ENCODE measurements at regions not wholly inside any gene's neighbourhood (a gene's known extent, or its start where the extent isn't known, plus 50 kb on each side); places are given as distances from the start of the nearest gene placed in this dataset.

DNA sequence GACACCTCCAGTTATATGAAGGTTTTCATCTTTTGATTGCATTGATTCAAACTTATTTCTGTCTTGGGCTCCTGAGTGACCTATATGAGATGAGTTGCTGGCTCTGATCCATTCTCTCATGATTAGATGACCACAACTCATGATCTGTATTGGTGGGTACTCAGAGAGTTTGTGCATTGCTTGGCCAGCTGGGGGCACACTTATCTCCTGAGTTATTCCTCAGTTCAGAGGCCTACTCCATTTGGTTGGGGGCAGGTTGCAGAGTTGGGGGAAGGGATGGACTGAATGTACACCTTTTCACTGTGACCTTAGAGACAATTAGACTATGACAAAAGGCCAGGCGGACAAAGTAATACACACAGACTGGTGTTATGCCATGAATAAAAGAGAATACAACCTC, 166.2 kb upstream of the SEMA6D start:
- Histone ChIP-seq H2AK5ac (ENCODE audit: low read length) (no peak overlapping the region), H3K36me3 (ENCODE audit: control insufficient read depth in 1 of 2, insufficient read depth in 2 of 2, low read length in 2 of 2) (no peaks in the 10 kb centered on the region), H3K4me1 (ENCODE audit: control insufficient read depth in 1 of 2, insufficient read depth in 2 of 2, low read length in 2 of 2) (no peaks in the 10 kb centered on the region), H3K9ac (ENCODE audit: low read length) (no peak overlapping the region), H3K18ac (ENCODE audit: low read length) (no peak overlapping the region), H3K23ac (ENCODE audit: low read length) (no peak overlapping the region), H3K4me3 (ENCODE audit: low read depth, low read length) (no peak overlapping the region), H2BK120ac (ENCODE audit: insufficient read depth, low read length, poor library complexity) (no peak overlapping the region), H3K79me2 (ENCODE audit: control insufficient read depth, insufficient read depth, low read length, poor library complexity) (no peaks in the 10 kb centered on the region), H3K27me3 (ENCODE audit: insufficient read depth, low read length) (no peaks in the 10 kb centered on the region), H3K9me3 (ENCODE audit: insufficient read depth, low read depth, low read length) (no peaks in the 10 kb centered on the region), H2AFZ (ENCODE audit: insufficient read depth, low read length, poor library complexity) (no peak overlapping the region), H3K4me2 (ENCODE audit: low read length) (no peak overlapping the region), H3K27ac (ENCODE audit: low read depth, low read length) (no peak overlapping the region), H3K4ac (ENCODE audit: low read depth, low read length) (no peak overlapping the region), H4K12ac (ENCODE audit: low read depth, low read length) (no peak overlapping the region), H3K14ac (ENCODE audit: low read length) (no peak overlapping the region), H2BK5ac (ENCODE audit: low read depth, low read length, poor library complexity) (no peak overlapping the region), H4K91ac (ENCODE audit: low read depth, low read length) (no peak overlapping the region), H3K79me1 (ENCODE audit: low read length) (no peaks in the 10 kb centered on the region), H4K8ac (ENCODE audit: low read depth, low read length) (no peak overlapping the region), H2BK12ac (ENCODE audit: low read length) (no peak overlapping the region)
- DNase-seq: no peak
- WGBS (ENCODE audit: extremely low coverage, insufficient coverage, insufficient read length): no CpG with 5 or more reads among the region's 1 CpG

DNA sequence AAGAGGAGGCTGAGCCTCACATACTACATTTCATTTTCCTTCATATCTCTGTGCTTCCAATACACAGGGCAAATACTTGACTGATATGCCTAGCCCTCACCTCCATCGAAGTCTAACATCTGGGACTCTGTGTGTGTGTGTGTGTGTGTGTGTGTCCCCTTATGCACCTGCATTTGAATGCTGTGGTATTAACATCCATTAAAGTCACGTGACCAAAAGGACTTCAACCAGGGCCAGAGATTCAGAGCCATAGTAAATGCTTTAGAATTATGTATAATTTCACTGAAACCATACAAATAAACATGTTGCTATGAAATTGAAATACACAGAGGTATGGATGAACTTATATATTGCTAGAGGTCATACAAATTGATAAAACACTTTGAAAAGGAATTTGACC, 165.8 kb upstream of the SEMA6D start:
- H3K27me3 ChIP-seq (ENCODE audit: insufficient read depth, low read length): no peaks in the 10 kb centered on the region
- H2BK12ac ChIP-seq (ENCODE audit: low read length): no peak overlapping the region
- no CpG with 5 or more reads among the region's 2 CpGs for WGBS (ENCODE audit: extremely low coverage, insufficient coverage, insufficient read length)
- no peak overlapping the region for H2BK5ac ChIP-seq (ENCODE audit: low read depth, low read length, poor library complexity)
- no peaks in the 10 kb centered on the region for H3K36me3 ChIP-seq (ENCODE audit: control insufficient read depth in 1 of 2, insufficient read depth in 2 of 2, low read length in 2 of 2)
- H3K14ac ChIP-seq (ENCODE audit: low read length): no peak overlapping the region
- no peak overlapping the region for H3K4me3 ChIP-seq (ENCODE audit: low read depth, low read length)
- DNase-seq: no peak
- H3K23ac ChIP-seq (ENCODE audit: low read length): no peak overlapping the region
- no peak overlapping the region for H3K4ac ChIP-seq (ENCODE audit: low read depth, low read length)
- H2AK5ac ChIP-seq (ENCODE audit: low read length): no peak overlapping the region
- no peaks in the 10 kb centered on the region for H3K4me1 ChIP-seq (ENCODE audit: control insufficient read depth in 1 of 2, insufficient read depth in 2 of 2, low read length in 2 of 2)
- no peak overlapping the region for H4K12ac ChIP-seq (ENCODE audit: low read depth, low read length)
- H3K9me3 ChIP-seq (ENCODE audit: insufficient read depth, low read depth, low read length): no peaks in the 10 kb centered on the region
- H3K27ac ChIP-seq (ENCODE audit: low read depth, low read length): no peak overlapping the region
- H2AFZ ChIP-seq (ENCODE audit: insufficient read depth, low read length, poor library complexity): no peak overlapping the region
- H3K4me2 ChIP-seq (ENCODE audit: low read length): no peak overlapping the region
- H3K9ac ChIP-seq (ENCODE audit: low read length): no peak overlapping the region
- no peaks in the 10 kb centered on the region for H3K79me2 ChIP-seq (ENCODE audit: control insufficient read depth, insufficient read depth, low read length, poor library complexity)
- H3K18ac ChIP-seq (ENCODE audit: low read length): no peak overlapping the region
- H4K8ac ChIP-seq (ENCODE audit: low read depth, low read length): no peak overlapping the region
- H3K79me1 ChIP-seq (ENCODE audit: low read length): no peaks in the 10 kb centered on the region
- H2BK120ac ChIP-seq (ENCODE audit: insufficient read depth, low read length, poor library complexity): no peak overlapping the region
- H4K91ac ChIP-seq (ENCODE audit: low read depth, low read length): no peak overlapping the region

DNA sequence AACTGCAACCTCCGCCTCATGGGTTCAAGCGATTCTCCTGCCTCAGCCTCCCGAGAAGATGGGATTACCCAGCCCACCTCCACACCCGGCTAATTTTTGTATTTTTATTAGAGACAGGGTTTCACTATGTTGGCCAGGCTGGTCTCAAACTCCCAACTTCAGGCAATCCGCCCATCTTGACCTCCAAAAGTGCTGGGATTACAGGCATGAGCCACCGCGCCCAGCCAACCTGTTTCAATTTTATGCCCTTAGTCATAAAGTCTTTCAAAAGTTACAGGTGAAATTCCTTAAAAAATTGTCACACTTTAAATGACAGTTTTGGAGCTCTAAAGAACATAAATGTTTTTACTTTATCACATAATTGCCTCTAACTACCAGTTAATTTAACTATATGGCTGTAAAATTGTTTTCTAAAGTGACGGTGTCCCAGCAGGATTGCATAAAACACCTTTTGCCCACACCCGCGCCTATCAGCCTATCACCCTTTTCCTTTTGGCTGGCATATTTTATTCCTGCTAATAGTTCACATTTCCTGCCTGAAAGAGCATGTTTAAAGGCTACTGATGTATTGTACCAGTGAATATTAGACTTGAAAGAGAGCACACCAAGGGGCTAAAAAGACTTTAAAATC, 164.2 kb upstream of the SEMA6D start:
- H4K91ac ChIP-seq (ENCODE audit: low read depth, low read length): no peak overlapping the region
- no peak overlapping the region for H3K27ac ChIP-seq (ENCODE audit: low read depth, low read length)
- H2BK12ac ChIP-seq (ENCODE audit: low read length): no peak overlapping the region
- no peaks in the 10 kb centered on the region for H3K36me3 ChIP-seq (ENCODE audit: control insufficient read depth in 1 of 2, insufficient read depth in 2 of 2, low read length in 2 of 2)
- H3K9me3 ChIP-seq (ENCODE audit: insufficient read depth, low read depth, low read length): no peaks in the 10 kb centered on the region
- no peak overlapping the region for H3K4me2 ChIP-seq (ENCODE audit: low read length)
- H3K79me1 ChIP-seq (ENCODE audit: low read length): no peaks in the 10 kb centered on the region
- no peak for DNase-seq
- H3K4me3 ChIP-seq (ENCODE audit: low read depth, low read length): no peak overlapping the region
- H4K12ac ChIP-seq (ENCODE audit: low read depth, low read length): no peak overlapping the region
- H4K8ac ChIP-seq (ENCODE audit: low read depth, low read length): no peak overlapping the region
- no peak overlapping the region for H2BK5ac ChIP-seq (ENCODE audit: low read depth, low read length, poor library complexity)
- no peak overlapping the region for H3K4ac ChIP-seq (ENCODE audit: low read depth, low read length)
- no peaks in the 10 kb centered on the region for H3K79me2 ChIP-seq (ENCODE audit: control insufficient read depth, insufficient read depth, low read length, poor library complexity)
- no peak overlapping the region for H3K18ac ChIP-seq (ENCODE audit: low read length)
- no peak overlapping the region for H2BK120ac ChIP-seq (ENCODE audit: insufficient read depth, low read length, poor library complexity)
- no peak overlapping the region for H3K9ac ChIP-seq (ENCODE audit: low read length)
- no peaks in the 10 kb centered on the region for H3K4me1 ChIP-seq (ENCODE audit: control insufficient read depth in 1 of 2, insufficient read depth in 2 of 2, low read length in 2 of 2)
- no peak overlapping the region for H3K23ac ChIP-seq (ENCODE audit: low read length)
- no peak overlapping the region for H2AK5ac ChIP-seq (ENCODE audit: low read length)
- H2AFZ ChIP-seq (ENCODE audit: insufficient read depth, low read length, poor library complexity): no peak overlapping the region
- no peak overlapping the region for H3K14ac ChIP-seq (ENCODE audit: low read length)
- no CpG with 5 or more reads among the region's 10 CpGs for WGBS (ENCODE audit: extremely low coverage, insufficient coverage, insufficient read length)
- H3K27me3 ChIP-seq (ENCODE audit: insufficient read depth, low read length): no peaks in the 10 kb centered on the region

DNA sequence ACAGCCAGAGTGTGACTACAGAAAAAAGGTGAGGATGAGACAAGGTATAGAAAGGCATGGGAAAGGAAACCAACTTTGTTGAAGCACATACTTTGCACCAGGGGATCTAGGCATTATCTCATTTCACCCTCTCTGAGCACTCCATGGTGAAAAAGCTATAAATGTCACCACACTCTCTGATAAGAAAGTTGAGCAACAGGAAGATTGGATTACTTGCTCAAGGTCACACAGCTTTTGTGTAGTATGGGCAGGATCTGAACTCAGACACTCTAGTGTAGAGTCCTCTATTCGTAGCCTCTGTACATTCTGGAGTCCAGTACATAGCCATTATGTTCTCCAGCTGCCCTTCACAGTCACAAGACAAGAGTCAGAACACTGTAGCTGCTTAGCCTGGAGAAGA, 163.4 kb upstream of the SEMA6D start:
- no peak for DNase-seq
- H3K9ac ChIP-seq (ENCODE audit: low read length): no peak overlapping the region
- H2BK12ac ChIP-seq (ENCODE audit: low read length): no peak overlapping the region
- H3K4me3 ChIP-seq (ENCODE audit: low read depth, low read length): no peak overlapping the region
- no peak overlapping the region for H2AFZ ChIP-seq (ENCODE audit: insufficient read depth, low read length, poor library complexity)
- H3K36me3 ChIP-seq (ENCODE audit: control insufficient read depth in 1 of 2, insufficient read depth in 2 of 2, low read length in 2 of 2): no peaks in the 10 kb centered on the region
- H3K4ac ChIP-seq (ENCODE audit: low read depth, low read length): no peak overlapping the region
- no peak overlapping the region for H3K14ac ChIP-seq (ENCODE audit: low read length)
- no peaks in the 10 kb centered on the region for H3K27me3 ChIP-seq (ENCODE audit: insufficient read depth, low read length)
- no peak overlapping the region for H2BK120ac ChIP-seq (ENCODE audit: insufficient read depth, low read length, poor library complexity)
- no peak overlapping the region for H2BK5ac ChIP-seq (ENCODE audit: low read depth, low read length, poor library complexity)
- H3K4me2 ChIP-seq (ENCODE audit: low read length): no peak overlapping the region
- H3K4me1 ChIP-seq (ENCODE audit: control insufficient read depth in 1 of 2, insufficient read depth in 2 of 2, low read length in 2 of 2): no peaks in the 10 kb centered on the region
- H4K12ac ChIP-seq (ENCODE audit: low read depth, low read length): no peak overlapping the region
- H3K23ac ChIP-seq (ENCODE audit: low read length): no peak overlapping the region
- no peak overlapping the region for H2AK5ac ChIP-seq (ENCODE audit: low read length)
- no peaks in the 10 kb centered on the region for H3K79me2 ChIP-seq (ENCODE audit: control insufficient read depth, insufficient read depth, low read length, poor library complexity)
- no peaks in the 10 kb centered on the region for H3K79me1 ChIP-seq (ENCODE audit: low read length)
- no peak overlapping the region for H4K8ac ChIP-seq (ENCODE audit: low read depth, low read length)
- H3K9me3 ChIP-seq (ENCODE audit: insufficient read depth, low read depth, low read length): no peaks in the 10 kb centered on the region
- no peak overlapping the region for H3K18ac ChIP-seq (ENCODE audit: low read length)
- no peak overlapping the region for H4K91ac ChIP-seq (ENCODE audit: low read depth, low read length)
- no peak overlapping the region for H3K27ac ChIP-seq (ENCODE audit: low read depth, low read length)
- WGBS (ENCODE audit: extremely low coverage, insufficient coverage, insufficient read length): no CpG with 5 or more reads among the region's 1 CpG
